ENCODE measurements at regions not wholly inside any gene's neighbourhood (a gene's known extent, or its start where the extent isn't known, plus 50 kb on each side); places are given as distances from the start of the nearest gene placed in this dataset.

DNA sequence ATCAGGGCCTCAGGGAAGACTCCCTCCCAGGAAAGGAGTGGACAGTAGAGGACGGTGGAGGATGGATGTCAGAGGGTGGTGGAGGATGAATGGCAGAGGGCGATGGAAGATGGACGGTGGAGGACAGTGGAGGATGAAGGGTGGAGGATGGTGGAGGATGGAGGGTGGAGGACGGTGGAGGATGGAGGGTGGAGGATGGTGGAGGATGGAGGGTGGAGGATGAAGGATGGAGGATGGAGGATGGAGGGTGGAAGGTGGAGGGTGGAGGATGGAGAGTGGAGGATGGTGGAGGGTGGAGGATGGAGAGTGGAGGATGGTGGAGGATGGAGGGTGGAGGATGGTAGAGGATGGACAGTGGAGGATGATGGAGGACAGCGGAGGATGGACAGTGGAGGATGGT lies 95.9 kb downstream of the LRRC74A start:
- in situ Hi-C loops (cut with MboI; ENCODE audit: low sequenced_read_pairs in 4 of 4), result no loop called here
- Histone ChIP-seq H3K36me3 (no peaks in the 10 kb centered on the region), H3K27me3 (no peaks in the 10 kb centered on the region), H3K4me3 (no peak overlapping the region), H3K4me1 (peaks cover 42 to 47% of the 10 kb centered on the region in 2 donors), H3K9me3 (no peaks in the 10 kb centered on the region), H3K27ac (no peak overlapping the region)
- ATAC-seq, result no peak
- DNase-seq, result no peak
- TF ChIP-seq, protein P1, sequence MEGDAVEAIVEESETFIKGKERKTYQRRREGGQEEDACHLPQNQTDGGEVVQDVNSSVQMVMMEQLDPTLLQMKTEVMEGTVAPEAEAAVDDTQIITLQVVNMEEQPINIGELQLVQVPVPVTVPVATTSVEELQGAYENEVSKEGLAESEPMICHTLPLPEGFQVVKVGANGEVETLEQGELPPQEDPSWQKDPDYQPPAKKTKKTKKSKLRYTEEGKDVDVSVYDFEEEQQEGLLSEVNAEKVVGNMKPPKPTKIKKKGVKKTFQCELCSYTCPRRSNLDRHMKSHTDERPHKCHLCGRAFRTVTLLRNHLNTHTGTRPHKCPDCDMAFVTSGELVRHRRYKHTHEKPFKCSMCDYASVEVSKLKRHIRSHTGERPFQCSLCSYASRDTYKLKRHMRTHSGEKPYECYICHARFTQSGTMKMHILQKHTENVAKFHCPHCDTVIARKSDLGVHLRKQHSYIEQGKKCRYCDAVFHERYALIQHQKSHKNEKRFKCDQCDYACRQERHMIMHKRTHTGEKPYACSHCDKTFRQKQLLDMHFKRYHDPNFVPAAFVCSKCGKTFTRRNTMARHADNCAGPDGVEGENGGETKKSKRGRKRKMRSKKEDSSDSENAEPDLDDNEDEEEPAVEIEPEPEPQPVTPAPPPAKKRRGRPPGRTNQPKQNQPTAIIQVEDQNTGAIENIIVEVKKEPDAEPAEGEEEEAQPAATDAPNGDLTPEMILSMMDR (IDR thresholded peaks at IDR 0.05 in 4 of 5, conservative IDR thresholded peaks at IDR 0.05 in 1 of 5), result no peak
- TF ChIP-seq POLR2A (IDR thresholded peaks at IDR 0.05), result no peak
- intact Hi-C loops (cut with DNase I; ENCODE audit: low total_unique reads), result no loop called here

DNA sequence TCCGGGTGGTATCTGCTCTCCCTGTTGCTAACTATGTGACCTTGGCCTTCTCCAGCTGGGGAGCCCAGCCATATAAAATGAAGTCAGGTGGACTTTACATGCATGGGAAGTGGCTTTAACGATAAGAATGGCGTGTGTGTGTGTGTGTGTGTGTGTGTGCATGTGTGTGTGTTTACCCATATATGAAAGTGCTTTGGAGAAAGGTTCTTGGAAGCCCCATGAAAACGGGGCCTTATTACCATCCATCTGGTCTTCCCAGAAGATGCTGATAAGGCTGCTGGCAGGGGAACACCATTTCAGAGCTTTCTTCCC lies 94.8 kb downstream of the LRRC74A start:
- Histone ChIP-seq H3K4me1 (peaks cover 47 to 48% of the 10 kb centered on the region in 2 donors), H3K27ac (peak overlapping the region in 1 of 4 donors; percentile 97), H3K9me3 (no peaks in the 10 kb centered on the region), H3K36me3 (no peaks in the 10 kb centered on the region), H3K27me3 (no peaks in the 10 kb centered on the region), H3K4me3 (no peak overlapping the region)
- TF ChIP-seq, protein P1 (IDR thresholded peaks at IDR 0.05 in 4 of 5, conservative IDR thresholded peaks at IDR 0.05 in 1 of 5), result no peak
- TF ChIP-seq POLR2A (IDR thresholded peaks at IDR 0.05), result no peak
- no peak for ATAC-seq
- no peak for DNase-seq
- in situ Hi-C loops (cut with MboI; ENCODE audit: low sequenced_read_pairs in 4 of 4) (no loop called here), intact Hi-C loops (cut with DNase I; ENCODE audit: low total_unique reads) (no loop called here)

DNA sequence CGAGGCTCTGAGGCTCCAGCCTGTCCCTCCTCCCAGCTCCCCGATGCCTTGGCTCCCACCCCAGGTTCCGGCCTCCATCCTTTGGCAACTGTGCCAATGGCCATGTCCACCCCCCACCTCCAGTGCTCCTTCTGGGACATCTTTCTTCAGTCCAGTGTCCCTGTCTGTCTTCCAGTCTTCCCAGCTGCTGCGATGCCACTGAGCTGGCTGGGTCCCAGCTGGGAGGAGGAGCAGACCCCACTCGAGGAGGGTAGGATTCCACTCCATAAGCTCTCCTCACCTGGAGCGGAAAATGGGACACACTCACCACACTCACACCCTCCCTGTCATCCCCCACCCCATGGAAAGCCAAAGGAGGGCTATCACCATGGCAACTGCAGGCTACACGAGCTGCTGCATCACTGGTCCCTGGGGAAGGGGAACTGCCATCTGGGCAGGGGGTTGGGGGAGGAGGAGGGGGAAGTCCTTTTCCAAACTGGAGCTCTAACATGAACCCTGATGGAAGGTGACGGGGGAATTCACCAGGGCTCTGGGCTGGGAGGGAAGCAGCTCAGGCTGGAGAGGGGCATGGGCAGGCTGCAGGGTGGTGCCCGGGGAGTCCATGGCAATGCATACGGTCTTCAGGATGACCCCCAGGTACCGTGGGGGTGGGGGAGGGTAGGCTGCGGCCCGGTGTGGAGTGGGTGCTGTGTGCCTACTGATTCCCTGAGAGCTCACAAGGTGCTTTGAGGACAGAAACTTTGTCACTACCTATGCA lies 94.3 kb downstream of the LRRC74A start:
- Histone ChIP-seq H3K36me3 (no peaks in the 10 kb centered on the region), H3K4me1 (peaks cover 47 to 48% of the 10 kb centered on the region in 2 donors), H3K4me3 (no peak overlapping the region), H3K9me3 (no peaks in the 10 kb centered on the region), H3K27ac (peak overlapping the region; percentile 90 to 98 (median 94)), H3K27me3 (no peaks in the 10 kb centered on the region)
- intact Hi-C loops (cut with DNase I; ENCODE audit: low total_unique reads), result no loop called here
- DNase-seq (peak in 1 of 2 donors; percentile 44), ATAC-seq (no peak)
- TF ChIP-seq, protein P1 (IDR thresholded peaks at IDR 0.05 in 4 of 5, conservative IDR thresholded peaks at IDR 0.05 in 1 of 5), result no peak
- no peak for TF ChIP-seq POLR2A (IDR thresholded peaks at IDR 0.05)
- in situ Hi-C loops (cut with MboI; ENCODE audit: low sequenced_read_pairs in 4 of 4), result no loop called here

DNA sequence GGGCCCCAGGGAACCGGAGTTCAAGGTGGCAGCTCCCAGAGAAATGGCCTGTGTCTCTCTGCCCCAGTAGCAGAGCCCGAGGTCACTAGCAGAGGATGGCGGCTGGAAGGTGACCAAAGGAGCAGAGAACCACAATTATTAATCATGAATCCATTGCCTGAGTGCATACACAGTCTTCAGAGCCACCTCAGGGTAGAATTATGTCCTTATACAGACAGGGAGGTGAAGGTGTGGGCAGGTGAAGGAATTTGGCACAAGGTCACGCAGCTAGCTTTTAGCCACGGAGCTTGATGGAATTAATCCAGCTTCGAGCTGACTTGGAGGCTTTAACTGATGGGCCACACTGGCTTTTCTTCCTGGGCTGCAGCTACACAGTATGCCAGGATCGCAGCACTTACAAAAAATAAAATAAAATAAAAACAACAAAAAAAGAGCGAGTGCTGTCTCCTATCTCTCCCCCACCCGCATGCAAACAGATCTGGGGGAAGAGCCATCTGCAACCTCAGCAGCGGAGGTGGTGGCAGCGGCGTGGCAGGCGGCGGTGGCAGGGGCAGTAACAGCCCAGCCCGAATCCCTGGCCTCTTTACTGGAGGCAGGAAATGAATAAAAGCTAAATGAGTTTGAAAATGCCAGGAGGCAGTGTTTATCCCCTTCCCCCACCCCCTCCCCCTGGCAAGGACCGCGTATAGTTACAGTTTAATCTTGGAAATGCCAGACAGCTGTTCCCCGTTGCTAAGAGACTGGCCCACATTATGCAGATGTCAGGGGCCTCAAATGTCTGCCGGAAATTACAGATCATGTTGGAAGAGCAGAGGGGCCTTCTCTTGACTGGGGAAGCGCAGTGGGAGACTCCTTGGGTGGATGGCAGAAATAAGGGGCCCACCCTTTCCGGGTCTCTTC lies 93.5 kb downstream of the LRRC74A start:
- Histone ChIP-seq H3K4me1 (peaks cover 47 to 48% of the 10 kb centered on the region in 2 donors), H3K27me3 (no peaks in the 10 kb centered on the region), H3K27ac (peak overlapping the region; percentile 90 to 98 (median 94)), H3K9me3 (no peaks in the 10 kb centered on the region), H3K4me3 (peak overlapping the region; percentile 7 to 33 (median 32)), H3K36me3 (no peaks in the 10 kb centered on the region)
- in situ Hi-C loops (cut with MboI; ENCODE audit: low sequenced_read_pairs in 4 of 4) (loop anchor here in 1 of 4 donors (10.0 kb wide), 1 partner anchor 145 kb away; no protein-coding TSS in a partner anchor), intact Hi-C loops (cut with DNase I; ENCODE audit: low total_unique reads) (loop anchor here (1.0 to 5.0 kb wide), 4 partner anchors 34 to 398 kb away; no protein-coding TSS in a partner anchor)
- DNase-seq (peak in 1 of 2 donors; percentile 47), ATAC-seq (peak in 1 of 2 donors; percentile 0)
- no peak for TF ChIP-seq POLR2A (IDR thresholded peaks at IDR 0.05)
- TF ChIP-seq, protein P1 (IDR thresholded peaks at IDR 0.05 in 4 of 5, conservative IDR thresholded peaks at IDR 0.05 in 1 of 5), result no peak
